NCI-H2227 (cell line): ENCODE measurements at regions not wholly inside any gene's neighbourhood (a gene's known extent, or its start where the extent isn't known, plus 50 kb on each side); places are given as distances from the start of the nearest gene placed in this dataset.
"Not testable (repeated sequence)": the region's sequence is repeated elsewhere in the genome, so short reads cannot be mapped to it uniquely, and the experiment has no call there.

Experiments used
- DNase-seq: peaks from one replicate; lab custom pipeline; 2025; ENCODE audit not compliant: unreplicated experiment; lab: John Stamatoyannopoulos, UW

DNA sequence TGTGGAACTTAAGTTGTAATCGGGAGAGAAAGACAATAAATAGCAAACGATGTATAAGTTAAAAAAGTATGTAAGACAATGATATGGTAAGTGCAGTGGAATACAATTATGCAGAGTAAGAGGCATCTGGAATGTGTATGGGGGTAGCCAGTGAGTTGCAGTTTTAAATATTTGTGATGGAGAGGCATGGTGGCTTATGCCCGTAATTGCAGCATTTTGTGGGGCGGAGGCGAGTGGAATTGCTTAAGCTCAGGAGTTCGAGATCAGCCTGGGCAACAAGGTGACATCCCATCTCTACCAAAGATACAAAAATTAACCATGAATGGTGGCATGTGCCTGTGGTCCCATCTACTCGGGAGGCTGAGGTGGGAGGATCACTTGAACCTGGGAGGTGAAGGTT lies 52.5 kb upstream of the WDFY3 start:
- no peak for DNase-seq

DNA sequence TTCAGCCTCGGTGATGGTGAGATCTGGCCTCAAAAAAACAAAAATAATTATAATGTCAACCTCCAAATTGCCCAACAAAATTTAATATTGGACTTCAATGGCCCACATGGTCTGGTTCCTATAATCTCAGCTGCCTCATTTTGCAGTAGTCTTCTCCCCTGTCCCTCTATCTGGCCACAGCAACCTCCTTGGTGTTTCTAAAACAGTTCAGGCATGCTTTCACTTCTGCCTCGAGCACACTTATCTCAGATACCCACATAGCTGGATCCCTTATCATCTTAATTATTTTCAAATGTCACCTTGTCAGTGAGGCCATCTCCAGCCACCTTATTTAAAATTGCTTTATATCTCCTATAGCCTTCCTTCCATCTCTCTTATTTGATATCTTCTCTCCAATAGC lies 52.9 kb upstream of the WDFY3 start:
- no peak for DNase-seq

DNA sequence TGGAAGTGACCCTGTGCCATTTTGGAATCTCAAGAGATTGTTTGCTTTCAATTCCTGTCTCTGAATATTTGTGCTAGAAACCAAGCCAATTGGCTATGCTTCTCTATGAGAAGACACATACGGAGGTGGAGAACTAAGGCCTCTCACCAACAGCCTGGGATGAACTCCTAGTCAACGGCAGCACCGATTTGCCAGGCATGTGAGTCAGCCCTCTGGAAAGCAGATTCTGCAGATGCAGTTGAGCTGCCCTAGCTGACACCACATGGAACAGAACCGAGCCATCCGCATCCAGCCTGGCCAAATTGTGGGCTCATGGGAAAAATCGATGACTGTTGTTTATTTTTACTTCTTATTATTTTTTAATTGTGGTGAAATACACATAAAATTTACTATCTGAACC lies 58.2 kb upstream of the WDFY3 start:
- DNase-seq, result no peak

DNA sequence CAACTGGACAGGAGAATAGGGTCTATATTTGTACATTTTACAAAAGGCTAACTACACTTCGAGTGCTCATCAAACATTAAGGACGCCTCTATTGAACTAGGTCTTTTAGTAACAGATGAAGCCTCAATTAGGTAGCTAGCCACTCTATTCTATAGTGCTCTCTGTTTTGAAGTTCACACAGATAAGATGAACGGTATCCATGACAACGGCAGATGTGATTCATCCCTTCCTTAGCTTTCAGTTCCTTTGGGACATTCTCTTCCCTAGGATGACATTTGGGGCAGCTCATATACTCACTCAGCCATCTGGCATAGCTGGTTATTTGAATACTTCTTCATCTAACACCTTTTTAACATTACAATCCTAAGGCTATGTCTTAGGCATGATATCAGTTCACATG lies 62.4 kb upstream of the WDFY3 start:
- DNase-seq, result peak; percentile 37

DNA sequence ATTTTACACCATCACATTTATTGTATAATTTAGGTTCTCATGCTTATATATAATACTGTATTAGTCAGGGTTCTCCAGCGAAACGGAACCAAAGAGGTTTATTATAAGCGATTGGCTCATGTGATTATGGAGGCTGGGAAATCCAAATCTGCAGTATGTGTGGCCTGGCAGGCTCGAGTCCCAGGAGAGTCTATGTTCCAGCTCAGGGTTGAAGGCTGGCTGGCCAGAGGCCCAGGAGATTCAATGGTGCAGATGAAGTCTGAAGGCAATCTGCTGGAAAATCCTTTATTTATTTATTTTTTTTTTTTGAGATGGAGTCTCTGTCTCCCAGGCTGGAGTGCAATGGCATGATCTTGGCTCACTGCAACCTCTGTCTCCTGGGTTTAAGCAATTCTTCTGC lies 63.0 kb upstream of the WDFY3 start:
- DNase-seq, result no peak

DNA sequence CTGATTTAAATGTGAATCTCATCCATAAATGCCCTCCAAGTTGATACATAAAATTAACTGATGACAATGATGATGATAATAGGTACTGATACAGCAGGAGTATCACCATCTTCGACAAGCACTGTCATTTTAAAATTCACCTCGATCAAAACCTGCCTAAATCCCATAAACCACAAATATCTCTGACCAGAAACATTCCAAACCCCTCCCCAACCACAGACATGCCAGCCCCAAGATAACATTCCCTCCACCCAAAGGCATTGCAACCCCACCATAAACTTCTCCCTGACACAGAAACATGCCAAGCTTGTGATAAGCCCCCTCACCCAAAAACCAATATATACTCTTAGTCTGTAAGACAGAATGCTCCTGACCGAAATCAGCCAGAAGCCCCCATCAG lies 63.7 kb upstream of the WDFY3 start:
- no peak for DNase-seq

DNA sequence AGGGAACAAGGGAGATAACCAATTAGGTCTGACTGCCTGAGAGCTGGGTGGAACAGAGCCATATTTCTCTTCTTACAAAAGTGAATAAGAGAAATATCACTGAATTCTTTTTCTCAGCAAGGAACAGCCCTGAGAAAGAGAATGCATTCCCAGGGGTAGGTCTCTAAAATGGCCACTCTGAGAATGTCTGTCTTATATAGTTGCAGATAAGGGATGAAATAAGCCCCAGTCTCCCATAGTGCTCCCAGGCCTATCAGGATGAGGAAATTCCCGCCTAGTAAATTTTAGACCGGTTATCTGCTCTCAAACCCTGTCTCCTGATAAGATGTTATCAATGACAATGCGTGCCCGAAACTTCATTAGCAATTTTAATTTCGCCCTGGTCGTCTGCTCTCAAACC lies 67.3 kb upstream of the WDFY3 start:
- not testable (repeated sequence) for DNase-seq

DNA sequence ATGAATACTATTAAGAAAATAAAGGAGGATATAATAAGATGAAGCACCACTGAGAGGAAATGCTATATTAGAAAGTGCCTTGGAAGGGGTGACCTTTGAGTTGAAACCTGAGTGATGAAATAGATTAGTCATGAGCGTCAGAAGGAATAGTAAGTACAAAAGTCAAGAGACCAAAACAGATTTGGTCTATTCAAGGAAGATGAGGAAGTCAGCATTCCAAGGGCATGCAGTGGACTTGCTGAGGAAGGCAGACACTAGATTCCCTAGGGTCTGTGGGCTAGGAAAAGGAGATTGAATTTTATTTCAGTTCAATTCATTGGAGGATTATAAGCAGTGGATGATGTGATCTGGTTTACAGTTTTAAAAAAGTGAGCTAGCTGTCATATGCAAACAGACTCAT lies 73.0 kb upstream of the WDFY3 start:
- DNase-seq, result no peak

DNA sequence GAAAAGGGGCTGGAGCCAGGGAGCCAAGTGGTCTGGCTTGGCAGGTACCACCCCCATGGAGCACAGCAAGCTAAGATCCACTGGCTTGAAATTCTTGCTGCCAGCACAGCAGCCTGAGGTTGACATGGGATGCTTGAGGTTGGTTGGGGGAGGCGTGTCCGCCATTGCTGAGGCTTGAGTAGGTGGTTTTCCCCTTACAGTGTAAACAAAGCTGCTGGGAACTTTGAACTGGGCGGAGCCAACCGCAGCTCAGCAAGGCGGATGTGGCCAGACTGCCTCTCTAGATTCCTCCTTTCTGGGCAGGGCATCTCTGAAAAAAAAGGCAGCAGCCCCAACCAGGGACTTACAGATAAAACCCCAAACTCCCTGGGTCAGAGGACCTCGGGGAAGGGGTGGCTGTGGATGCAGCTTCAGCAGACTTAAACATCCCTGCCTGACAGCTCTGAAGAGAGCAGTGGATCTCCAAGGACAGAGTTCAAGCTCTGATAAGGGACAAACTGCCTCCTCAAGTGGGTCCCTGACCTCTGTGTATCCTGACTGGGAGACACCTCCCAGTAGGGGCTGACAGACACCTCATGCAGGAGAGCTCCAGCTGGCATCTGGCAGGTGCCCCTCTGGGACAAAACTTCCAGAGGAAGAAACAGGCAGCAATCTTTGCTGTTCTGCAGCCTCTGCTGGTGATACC lies 77.5 kb upstream of the WDFY3 start:
- DNase-seq, result not testable (repeated sequence)

DNA sequence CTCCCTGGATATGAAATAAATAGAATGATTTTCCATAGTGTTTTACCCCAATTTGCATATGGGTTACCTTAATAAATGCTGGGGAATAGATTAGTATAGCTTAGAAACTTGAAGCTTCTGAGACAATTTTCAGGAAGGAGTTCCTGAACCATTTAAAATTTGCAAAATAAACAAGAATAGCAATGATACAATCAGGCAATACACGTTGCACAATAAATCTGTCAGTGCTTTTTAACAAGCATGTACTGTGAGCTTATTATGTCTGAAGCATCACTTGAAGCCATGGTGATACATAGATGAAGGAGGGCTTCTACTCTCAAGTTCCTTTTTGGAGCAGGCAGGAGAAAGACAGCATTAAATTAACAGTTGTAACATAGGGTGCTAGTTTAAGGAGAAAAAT lies 84.2 kb upstream of the WDFY3 start:
- DNase-seq, result no peak

DNA sequence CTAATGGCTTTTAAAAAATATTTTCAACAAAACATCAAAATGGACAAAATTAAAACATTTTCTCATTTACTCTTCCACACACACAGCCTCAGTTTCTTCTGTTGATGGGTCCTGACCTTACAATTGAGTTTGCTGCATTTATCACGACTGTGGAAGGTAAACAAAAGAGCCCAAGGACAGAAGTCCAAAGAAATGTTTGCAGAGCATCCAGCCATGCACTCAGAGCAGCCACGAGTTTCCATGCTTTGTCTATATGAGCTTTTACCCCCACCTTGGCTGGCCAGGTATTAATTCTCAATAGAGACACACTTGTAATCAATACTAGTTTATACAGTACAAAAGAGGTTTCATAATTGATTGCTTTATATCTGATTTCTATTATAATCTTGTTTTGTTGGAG lies 85.0 kb upstream of the WDFY3 start:
- DNase-seq, result no peak

DNA sequence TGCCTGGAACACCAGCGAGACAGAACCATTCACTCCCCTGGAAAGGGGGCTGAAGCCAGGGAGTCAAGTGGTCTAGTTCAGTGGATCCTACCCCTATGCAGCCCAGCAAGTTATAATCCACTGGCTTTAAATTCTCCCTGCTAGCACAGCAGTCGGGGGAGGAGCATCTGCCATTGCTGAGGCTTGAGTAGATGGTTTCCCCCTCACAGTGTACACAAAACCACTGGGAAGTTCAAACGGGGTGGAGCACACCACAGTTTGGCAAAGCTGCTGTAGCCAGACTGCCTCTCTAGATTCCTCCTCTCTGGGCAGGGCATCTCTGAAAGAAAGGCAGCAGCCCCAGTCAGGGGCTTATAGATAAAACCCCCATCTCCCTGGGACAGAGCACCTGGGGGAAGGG lies 88.4 kb upstream of the WDFY3 start:
- not testable (repeated sequence) for DNase-seq

DNA sequence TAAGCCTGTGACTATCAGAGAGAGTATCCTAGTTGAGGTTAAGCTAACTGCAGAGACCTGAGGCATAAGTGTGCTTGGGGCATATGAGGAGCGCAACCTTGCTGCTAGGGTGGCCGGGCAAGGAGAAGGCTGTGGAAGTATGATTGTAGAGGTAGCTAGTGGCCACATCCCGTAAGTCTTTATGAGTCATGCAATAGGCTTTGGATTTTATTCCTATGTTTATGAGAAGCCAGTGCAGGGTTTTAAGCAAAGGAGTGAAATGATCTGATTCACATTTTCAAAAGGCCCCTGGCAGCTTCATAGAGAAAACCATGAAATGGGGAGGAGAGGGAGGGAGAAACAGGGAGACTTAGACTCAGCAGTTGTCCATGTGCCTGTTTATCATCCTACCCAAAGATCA lies 92.1 kb upstream of the WDFY3 start:
- DNase-seq, result no peak

DNA sequence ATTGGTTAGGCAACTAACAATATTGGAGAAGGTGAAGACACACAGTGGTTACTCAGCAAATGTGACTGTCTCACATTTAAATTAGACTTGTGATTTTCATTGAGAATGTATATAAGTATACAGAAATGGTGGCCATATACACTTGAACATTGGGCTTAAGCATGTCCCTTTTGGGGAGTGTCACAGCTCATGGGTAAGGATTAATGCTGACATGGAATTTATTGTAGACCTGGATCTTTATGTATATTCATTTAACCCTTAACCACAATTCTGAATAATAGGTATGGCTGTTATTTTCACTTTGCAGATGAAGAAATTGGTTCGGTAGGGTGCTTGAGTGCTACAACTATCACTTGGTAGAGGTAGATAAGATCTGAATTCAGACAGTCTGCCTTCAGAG lies 95.5 kb upstream of the WDFY3 start:
- no peak for DNase-seq

DNA sequence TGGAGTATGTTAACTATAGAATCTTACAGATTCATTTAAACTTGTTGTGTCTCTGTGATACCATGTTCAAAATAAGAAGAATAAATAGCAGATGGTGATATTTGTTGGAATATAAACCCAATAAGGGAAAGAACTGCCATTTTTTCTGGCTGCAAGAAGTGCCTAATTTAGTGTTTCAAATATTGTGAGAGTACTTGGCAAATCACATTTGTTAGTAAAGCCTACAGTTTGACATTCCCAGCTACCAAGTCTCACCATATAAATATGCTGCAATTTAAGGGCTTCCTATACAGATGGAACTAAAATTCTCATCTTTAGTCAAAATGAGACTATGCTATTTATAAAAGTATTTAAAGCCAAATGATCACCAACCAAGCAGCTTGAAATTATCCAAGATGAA lies 96.0 kb upstream of the WDFY3 start:
- DNase-seq, result no peak

DNA sequence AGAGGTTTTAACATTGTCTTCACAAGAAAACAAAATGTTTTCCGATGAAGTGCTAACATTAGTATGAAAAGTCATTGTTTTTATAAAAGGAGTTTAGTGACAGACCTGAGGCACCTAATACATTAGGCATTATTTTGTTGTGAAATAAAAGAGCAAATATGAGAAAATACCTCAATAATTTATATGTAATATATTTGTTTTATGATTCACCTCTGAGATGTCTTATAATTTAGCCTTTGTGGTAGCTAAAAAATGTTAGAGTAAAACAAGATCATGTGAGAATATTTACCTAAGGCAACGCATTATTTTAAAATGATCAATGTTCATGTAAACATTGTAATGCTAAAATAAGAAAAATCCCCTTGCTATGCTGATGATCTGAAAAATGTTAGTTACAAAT lies 100.9 kb upstream of the WDFY3 start:
- DNase-seq, result no peak

DNA sequence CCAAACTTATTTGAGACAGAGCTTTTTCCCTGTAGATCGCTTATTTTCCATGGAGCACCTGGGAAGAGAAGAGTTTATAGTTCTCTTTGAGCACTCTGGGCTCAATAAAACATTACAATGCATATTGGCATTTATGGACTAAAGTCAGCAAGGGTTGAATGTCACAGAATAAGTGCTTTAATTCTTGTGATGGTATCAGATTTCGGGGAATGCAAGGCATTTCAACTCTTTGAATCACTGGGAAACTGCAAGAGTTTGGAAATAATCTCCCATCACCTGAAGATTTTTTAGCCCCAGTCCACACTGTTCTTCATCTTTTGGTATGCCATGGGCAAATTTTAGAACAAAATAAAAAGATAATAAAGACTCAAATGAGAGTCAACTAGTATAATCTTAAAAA lies 111.5 kb upstream of the WDFY3 start:
- DNase-seq, result no peak

DNA sequence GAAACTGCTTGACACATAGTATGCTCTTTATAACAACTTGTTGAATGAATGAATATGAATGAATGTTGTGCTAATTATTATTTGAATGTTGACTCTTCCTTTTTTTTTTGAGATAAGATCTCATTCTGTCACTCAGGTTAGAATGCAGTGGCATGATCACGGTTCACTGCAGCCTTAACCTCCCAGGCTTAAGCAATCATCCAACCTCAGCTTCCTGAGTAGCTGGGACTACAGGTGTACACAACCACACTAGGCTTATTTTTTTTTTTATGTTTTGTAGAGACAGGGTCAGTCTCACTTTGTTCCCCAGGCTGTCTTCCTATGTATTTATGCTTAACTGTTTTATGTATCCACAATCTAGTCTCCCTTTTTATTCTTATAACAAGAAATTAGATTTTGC lies 114.7 kb upstream of the WDFY3 start:
- DNase-seq, result no peak

DNA sequence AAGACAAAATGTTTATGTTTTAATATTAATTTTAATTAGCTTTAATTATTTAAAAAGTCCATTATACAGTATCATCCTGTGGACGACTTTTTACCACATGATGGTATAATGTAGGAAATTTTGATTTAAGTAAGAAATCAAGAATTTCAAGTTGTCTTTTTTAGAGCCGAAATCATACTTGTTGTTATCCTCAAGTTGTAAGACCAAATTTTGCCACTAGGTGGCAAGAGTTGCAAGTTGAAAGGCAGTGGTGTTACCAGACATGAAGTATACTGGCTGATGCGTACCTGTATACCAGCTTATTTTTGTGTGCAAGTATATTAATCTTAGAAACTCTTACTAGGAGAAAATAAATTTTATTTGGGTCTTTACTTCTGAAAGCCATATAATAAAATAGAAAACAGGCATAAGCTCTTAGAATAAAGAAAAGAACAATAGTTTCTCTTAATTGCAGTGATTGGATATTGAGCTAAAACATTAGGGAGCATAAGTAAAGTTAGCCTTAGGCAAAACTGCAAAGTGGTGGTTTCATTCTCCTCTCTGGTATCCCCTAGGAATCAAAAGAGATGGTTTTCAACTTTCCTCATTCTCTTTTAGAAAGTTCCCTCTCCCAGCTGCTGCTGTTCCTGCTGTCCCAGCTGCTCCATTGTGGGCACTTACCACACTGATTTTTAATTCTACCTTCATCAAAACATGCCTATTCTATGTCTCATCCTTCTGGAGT lies 118.0 kb upstream of the WDFY3 start:
- peak; percentile 75 for DNase-seq

DNA sequence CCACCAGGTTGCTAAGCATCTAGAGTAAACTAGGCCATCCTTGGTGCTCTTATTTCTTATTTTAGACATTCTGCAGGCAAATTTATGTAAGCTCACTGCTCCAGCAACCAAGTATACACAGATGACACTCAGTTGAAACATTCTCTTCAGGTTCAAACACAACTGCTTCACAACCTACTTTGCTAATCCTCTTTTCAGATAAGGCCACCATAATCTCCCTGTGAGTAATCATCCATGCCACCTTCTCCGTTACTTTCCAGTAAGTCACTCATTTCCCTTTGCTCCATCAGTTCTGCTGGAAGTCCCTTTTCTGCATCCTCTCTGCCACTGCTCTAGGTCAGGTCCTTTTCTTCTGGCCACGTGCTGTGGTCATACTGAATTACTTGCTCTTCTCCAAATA lies 120.2 kb upstream of the WDFY3 start:
- DNase-seq, result no peak

DNA sequence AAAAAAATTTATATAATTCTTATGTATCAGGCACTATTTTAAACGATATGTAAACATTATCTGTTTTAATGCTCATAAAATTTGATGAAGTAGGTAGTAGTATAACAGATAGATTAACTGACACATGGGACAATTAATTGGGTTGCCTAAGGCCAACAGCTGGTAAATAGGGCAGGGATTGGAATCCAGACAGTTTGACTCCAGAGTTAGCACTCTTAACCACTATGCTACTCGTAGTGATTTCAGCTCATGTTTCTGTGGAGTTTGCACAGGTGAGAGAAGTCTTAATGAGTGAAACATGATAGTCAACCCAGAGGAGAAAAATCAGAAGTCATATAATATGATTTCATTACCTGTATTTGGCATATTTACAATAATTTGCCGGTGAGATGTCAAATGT lies 126.0 kb upstream of the WDFY3 start:
- no peak for DNase-seq

DNA sequence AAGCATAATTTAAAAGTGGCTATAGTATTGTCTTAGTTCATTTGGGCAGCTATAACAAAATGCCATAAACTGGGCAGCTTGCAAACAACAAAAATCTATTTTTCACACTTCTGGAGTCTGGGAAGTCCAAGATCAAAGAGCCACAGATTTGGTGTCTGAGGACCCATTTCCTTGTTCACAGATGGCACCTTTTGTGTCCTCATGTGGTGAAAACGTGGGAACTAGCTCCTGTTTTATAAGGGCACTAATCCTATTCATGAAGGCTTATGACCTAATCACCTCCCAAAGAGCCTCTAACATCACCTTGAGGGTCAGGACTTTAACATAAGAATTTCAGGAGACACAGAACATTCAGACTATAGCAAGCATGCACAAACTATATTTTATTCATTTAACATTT lies 126.5 kb upstream of the WDFY3 start:
- no peak for DNase-seq

DNA sequence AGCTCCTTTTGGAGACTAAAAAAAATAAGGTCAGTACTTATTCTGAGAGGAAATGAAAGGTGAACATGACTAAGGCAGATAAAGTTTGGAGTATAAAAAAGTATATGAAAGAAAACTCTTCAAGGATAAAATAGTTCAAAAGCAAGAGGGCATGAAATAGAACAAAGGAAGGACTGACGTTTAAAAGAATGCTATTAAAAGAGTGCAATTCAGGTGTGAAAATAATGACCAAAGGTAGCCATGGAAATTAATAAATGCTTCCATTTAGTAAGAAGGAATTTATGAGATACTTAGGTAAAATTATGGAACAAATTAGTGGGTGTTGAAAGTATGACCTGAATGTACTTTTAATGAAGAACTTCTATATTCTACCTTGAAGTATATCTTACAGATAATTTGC lies 128.2 kb upstream of the WDFY3 start:
- DNase-seq, result no peak
